Endometrium (tissue), 2 donors: ENCODE measurements at regions not wholly inside any gene's neighbourhood (a gene's known extent, or its start where the extent isn't known, plus 50 kb on each side); places are given as distances from the start of the nearest gene placed in this dataset.

ENCODE experiments used
- FAIRE-seq: peaks from 2 replicates; lab custom pipeline; 2012; peaks lifted over from hg19 to GRCh38; lab: Jason Lieb, UNC
- donor health status: control.
- donor health status: control.

DNA sequence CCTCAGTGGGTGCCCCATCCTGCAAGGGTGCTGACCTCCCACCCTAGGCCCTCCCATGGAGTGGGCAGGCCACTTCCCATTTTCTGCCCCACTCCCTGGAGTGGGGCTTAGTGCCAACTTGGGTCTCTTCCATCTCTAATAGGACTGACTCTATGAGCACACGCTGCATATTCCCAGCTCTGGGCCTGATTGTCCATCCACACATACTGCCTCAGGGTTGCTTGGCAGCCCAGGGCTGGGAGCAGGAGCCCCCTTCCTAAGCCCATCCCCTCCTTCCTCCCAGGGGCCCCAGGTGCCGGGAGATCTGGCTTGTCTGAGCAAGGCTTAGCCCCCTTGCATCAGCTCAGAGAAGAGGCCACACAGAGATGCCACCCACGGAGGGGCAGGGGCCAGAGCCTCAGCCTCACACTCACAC is 55.1 kb downstream of the PJA1 start:
- no peak for FAIRE-seq

DNA sequence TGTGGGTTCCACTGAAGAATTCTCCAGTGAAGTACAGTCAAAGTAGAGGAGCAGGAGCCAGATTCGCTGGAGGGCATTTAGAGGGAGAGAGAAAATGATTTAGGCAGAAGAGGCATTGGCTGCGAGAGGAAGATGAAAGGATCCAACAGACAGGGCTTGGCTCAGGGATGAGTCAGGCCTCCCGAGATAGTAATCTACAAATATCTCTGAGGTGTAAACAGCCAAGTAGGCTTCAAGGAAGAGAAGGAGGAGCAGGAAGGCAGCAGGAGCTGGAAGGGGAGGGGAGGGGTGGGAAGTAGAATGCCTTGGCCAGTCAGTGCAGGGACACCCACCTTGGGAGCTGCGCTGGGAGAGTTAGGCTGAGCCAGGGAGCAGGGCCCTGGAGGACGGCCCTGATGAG is 55.5 kb downstream of the PJA1 start:
- no peak for FAIRE-seq

GRCh38 chrX:69109036-69109663 is 56.1 kb downstream of the PJA1 start:
- no peak for FAIRE-seq

DNA sequence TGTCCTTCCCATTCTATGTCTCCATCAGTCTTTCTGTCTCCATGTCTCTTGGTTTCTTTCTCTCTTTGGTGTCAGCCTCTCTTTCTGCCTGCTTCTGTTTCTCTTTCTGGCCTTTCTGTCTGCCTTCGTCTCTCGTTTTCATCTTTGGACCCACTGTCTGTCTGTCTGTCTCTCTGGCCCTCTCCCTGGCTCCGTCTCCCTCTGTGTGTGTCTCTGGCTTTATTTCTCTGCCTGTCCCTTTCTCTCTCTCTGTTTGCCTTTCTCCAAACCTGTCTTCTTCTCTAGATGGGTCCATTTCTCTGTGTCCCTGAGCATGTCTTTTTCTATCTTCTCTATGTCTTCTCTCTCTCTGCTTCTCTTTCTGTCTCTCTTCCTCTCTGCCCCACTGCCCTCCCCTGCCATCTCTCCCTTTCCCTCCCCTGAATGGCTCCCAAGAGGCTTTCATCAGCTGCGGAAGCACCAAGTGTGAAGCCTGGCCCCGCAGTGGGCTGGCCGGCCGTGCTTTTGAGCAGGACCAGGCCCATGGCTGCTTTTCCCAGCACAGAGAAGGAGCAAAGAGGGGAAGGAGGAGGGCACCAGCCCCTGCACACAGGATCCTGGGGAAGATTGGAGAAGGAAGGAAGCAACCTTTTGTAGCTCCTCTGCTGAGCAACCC is 57.4 kb downstream of the PJA1 start:
- no peak for FAIRE-seq

- FAIRE-seq = no peak
Observed at GRCh38 chrX:69107231-69107739, 58.0 kb downstream of the PJA1 start.

- no peak for FAIRE-seq
Observed at GRCh38 chrX:69104756-69105434, 60.4 kb downstream of the PJA1 start.

DNA sequence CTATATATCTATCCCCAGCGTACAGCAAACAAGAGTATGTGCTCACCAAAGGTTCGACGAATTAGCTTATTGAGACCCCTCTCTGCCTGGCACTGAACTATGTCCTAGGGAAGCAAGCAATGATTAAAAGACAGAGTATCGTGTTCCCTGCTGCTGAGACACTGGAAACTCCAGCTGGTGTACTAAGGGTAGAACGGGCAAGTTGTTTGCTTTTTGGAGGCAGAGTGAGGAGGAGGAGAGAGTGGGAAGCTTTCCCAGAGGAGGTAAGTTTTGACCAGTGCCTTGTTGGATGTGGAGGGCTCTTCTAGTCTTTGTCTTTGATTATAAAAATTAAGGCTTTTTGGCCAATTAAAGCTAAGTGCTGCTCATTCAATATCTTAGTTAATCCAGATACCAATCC is 61.7 kb downstream of the PJA1 start:
- no peak for FAIRE-seq

DNA sequence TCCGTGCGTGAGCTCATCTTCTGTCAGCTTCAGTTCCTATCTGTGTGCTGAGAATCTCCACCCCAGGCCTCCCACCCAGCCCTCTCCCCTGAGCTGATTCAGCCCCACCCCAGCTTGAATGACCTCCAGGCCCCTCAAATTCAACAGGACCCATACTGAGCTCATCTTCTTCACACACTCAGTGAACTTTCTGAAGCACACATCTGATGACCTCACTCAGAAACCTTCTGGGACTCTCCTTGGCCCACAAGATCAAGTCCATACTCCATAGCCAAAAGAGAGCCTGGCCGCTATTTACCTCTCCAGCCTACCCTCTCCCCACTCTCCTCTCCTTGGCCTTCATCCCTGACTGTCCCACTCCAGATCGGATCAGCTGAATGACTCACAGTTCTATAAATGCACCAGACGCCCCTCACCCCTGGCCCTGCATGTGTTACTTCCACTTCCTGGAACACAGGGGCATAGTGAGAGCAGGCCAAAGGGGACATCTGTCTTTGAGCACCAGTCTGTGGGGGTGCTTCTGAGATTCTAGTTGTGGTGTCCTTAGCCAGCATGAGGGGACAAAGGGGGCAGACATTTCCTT is 62.5 kb downstream of the PJA1 start:
- FAIRE-seq = no peak

DNA sequence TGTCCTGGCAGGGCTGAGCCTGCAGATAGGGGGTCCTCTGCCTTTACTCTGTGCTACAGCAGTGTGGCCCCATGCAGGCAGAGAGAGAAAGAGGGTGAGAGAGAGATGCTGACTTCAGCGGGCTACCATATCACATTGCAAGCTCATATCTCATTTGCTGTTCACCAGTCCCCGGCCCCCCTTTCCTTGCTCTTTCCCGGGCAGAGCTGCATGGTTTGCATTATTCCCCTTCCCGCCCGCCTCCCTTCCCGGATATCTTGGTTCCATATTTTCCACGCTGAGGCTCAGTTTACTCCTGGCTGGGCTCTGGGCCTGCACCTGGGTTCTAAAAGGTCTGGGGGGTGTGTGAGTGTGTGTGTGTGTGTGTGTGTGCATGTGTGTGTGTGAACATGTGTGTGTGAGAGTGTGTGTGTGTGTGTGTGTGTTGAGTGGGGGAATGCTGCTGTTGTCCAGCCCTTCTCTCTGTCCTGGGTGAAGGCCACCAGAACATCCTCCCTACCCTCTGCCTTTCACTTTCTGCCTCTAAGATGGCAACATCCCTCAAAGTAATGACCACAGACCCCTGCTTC is 63.5 kb downstream of the PJA1 start:
- no peak for FAIRE-seq

DNA sequence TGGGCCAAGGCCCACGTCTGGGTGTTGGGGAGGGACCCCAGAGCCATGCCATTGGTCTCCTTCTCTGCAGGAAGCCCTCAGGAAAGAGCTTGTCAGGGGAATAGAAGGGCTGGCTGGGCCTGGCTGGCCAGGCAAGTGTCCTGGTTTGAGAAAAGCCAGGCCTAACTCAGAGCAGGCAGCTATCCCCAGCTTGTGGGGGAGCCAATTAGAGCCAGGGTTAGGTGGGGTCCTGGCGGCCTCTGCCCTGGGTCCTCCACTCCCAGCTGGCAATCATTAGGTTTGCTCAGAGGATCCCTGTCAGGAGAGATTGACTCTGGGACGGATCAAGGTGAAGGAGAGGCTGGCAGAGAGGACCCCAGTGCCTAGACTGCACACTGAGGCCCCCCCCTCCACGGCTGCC is 64.8 kb downstream of the PJA1 start:
- FAIRE-seq = no peak

- FAIRE-seq = no peak
Observed at GRCh38 chrX:69097451-69098236, 67.6 kb downstream of the PJA1 start.

DNA sequence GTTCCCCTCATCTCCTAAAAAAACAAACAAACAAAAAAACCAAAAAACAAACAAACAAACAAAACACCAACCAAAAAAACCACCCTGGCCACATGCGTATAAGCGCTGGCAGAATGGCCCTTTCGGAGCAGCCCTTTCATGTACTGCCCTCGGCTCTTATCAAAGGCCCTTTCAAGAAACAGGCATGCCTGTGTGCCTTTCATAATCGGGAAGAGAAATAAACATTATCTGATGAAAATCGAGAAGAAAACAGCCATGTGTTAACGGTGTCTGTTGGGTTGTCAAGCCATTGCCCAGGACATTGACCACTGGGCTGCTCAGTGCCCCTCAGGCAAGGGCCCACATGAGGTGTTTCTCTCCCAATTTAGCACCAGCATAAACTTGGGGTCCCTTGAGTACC is 68.3 kb downstream of the PJA1 start:
- FAIRE-seq = no peak

DNA sequence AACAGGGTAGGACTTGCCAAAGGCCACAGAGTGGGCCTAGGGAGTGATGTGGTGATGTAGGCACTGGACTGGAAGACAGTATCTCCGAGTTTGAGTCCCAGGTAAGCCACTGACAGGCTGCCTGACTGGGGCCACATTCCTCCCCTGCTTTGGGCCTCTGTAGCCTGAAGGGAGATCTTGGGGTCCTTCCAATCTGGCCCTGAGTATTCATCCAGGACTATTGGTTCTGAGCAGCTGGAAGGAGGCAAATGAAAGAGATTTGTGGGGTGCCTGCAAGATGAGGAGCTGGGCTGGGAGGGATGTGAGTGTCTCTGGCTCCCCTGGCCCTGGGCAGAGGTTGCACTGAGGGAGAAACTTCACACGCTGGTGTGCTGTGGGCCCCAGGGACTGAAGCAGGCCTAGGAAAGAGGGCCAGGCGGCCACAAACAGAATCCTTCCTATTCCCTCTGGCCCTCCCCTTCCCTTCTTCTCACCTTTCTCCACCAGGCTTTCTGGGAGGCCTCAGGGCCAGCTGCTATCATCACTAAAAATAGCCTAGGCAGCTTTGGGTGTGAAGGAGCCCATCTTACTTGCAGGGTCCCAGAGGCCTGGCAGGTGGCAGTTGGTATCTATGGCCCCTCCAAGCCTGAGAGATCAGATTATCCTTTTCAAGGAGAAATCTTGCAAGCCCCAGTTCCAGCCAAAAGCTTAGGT is 70.1 kb downstream of the PJA1 start:
- no peak for FAIRE-seq

GRCh38 chrX:69093960-69094871 is 71.0 kb downstream of the PJA1 start:
- FAIRE-seq = no peak

DNA sequence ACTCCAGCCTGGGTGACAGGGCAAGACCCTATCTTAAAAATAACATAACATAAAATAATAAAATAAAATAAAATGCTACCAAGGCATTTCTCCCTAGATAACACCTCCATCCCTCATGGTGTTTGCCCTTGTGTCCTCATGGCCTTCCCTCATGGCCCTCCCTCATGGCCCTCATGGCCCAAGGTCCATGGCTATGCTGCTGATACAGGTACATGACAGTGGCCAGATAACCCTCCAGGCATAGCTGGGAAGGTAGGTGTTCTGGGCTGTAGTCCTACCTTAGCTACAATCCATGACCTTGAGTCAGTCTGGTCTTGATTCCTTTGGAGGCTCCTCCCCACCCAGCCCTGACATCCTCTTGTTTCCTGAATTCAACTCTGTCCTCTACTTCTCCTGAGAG is 75.2 kb downstream of the PJA1 start:
- FAIRE-seq = no peak

- FAIRE-seq = no peak
Observed at GRCh38 chrX:69089203-69089602, 76.0 kb downstream of the PJA1 start.

DNA sequence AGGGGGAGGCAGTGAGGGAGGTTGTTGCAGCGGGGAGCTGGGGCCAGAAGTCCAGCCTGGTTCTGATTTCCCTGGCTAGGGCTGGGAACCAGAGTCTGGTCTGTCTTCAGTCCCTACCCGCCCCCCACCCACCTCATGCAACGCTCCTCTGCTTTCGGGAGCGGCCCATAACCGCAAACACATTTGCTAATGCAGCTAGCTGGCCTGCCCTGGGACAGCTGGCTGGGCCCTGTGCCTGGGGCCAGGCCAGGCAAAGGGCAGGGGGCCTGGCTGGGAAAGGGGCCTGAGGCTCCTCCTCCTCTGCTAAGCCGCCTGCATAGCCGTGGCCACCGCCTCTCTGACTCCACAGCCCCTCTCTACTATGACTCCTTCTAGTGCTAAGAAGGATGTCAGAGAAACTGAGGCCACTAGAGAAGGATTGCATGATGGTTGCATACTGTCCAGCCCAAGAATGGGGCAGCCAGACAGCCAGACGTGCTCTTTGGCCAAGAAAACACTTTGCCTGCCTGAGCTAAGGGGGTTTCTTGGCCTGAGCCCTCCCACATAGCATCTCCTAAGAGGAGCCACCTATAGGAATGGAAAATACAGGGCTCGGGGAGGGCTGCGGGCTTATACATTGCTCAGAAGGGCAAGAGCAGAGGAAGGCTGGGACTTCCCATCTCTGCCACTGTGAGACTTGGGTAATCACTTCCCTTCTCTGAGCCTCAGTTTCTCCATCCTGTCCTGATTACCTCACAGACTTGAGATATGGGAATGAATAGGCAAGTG is 76.9 kb downstream of the PJA1 start:
- FAIRE-seq = no peak

DNA sequence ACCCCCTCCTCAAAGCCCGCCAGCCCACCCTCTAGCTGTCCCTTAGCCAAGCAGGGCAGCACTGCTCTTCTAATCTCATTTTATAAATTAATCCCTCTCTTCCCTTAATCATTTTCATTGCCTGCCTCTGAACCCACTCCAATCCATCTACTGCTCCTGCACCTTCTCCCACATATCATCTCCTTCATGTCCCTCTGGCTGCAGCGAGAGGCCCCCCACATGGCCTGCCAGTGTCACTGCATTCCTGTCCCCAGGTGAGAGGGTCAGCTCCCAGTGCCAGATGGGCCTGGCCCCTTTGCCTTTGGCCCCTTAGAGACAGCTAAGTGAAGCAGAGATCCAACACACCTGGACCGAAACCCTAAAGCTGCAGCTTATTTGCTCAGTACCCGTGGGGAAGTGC is 79.4 kb downstream of the PJA1 start:
- FAIRE-seq = no peak

DNA sequence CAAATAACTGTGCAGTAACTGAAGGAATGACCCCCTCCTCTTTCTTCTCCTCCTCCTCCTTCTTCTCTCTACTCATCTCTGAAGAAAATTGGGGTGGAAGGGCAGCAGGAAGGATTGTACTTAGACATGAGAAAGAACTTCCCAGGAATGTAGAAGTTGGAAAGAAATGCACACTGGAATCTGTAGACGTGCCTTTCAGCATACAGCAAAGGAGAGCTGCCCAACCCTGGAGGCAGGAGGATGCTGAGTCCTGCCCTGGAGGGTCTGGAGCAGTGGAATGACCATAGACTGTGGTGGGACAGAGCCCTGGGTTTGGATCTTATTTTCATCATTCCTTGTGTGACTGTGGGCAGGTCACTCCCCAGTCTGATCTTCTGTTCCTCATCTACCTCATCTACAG is 80.1 kb downstream of the PJA1 start:
- no peak for FAIRE-seq
